GM12872 (cell line): ENCODE measurements at regions not wholly inside any gene's neighbourhood (a gene's known extent, or its start where the extent isn't known, plus 50 kb on each side); places are given as distances from the start of the nearest gene placed in this dataset.

Experiments used
- CTCF ChIP-seq: IDR thresholded peaks from 3 replicates; pipeline ENCODE4 v1.5.1; 2011; ENCODE audit warnings: low read depth, mild to moderate bottlenecking, low read length, moderate library complexity; ENCODE audit not compliant: insufficient read depth

GRCh38 chr12:61490526-61491498, 769.4 kb upstream of the USP15 start:
- no peak for TF ChIP-seq CTCF

GRCh38 chr12:61502179-61502578, 758.0 kb upstream of the USP15 start:
- no peak for TF ChIP-seq CTCF

- TF ChIP-seq CTCF: no peak
These were observed 755.7 kb upstream of the USP15 start for GRCh38 chr12:61504396-61505080.

- no peak for TF ChIP-seq CTCF
These were observed 746.7 kb upstream of the USP15 start for GRCh38 chr12:61513499-61513898.

- no peak for TF ChIP-seq CTCF
These were observed 746.2 kb upstream of the USP15 start for GRCh38 chr12:61514016-61514415.

- TF ChIP-seq CTCF: no peak
These were observed 738.9 kb upstream of the USP15 start for GRCh38 chr12:61521258-61521657.

GRCh38 chr12:61523276-61523992, 736.8 kb upstream of the USP15 start:
- TF ChIP-seq CTCF: no peak
